Tibial nerve (tissue), 4 donors: ENCODE measurements at regions not wholly inside any gene's neighbourhood (a gene's known extent, or its start where the extent isn't known, plus 50 kb on each side); places are given as distances from the start of the nearest gene placed in this dataset.

Experiments
- DNase-seq, 2 donors: peaks; one replicate each; pipeline ENCODE4 v3.0.0-alpha.2; 2019; ENCODE audit warnings: low spot score in 2 of 2
- H3K27ac ChIP-seq, 4 donors: fragments of 200-600 bp; sonication (generic) in 3 of 4; one replicate each; pipeline ENCODE4 v1.5.1; 2017 to 2019; ENCODE audit warnings: mild to moderate bottlenecking in 1 of 4
- H3K27me3 ChIP-seq, 2 donors: fragments of 200-600 bp; sonication (generic) in 1 of 2; one replicate each; pipeline versions ENCODE4 v1.5.1 to v1.6.0; 2017 to 2019
- H3K36me3 ChIP-seq, 3 donors: fragments of 200-600 bp; sonication (generic); one replicate each; pipeline ENCODE4 v1.5.1; 2018 to 2019
- H3K4me1 ChIP-seq, 4 donors: fragments of 200-600 bp; sonication (generic) in 3 of 4; one replicate each; pipeline ENCODE4 v1.5.1; 2017 to 2019
- H3K4me3 ChIP-seq, 4 donors: fragments of 200-600 bp; sonication (generic) in 3 of 4; one replicate each; pipeline ENCODE4 v1.5.1; 2017 to 2019; ENCODE audit warnings: mild to moderate bottlenecking in 1 of 4, moderate library complexity in 1 of 4
- H3K9me3 ChIP-seq, 4 donors: fragments of 200-600 bp; sonication (generic) in 3 of 4; one replicate each; pipeline ENCODE4 v1.5.1; 2017 to 2019
- CTCF ChIP-seq, 5 experiments: fragments of 200-600 bp in 3 of 5; fragments of 450-650 bp in 2 of 5; sonication (generic) in 3 of 5; IDR thresholded peaks; one replicate each; pipeline ENCODE4 v1.5.1; 2016 to 2019; ENCODE audit warnings: antibody characterized with exemption in 5 of 5, mild to moderate bottlenecking in 3 of 5, moderate library complexity in 2 of 5
- EP300 ChIP-seq, 2 donors: sonication (generic); formaldehyde crosslinking; IDR thresholded peaks; one replicate each; pipeline ENCODE4 v1.6.1; 2017; ENCODE audit warnings: antibody characterized with exemption in 2 of 2, mild to moderate bottlenecking in 1 of 2
- POLR2A ChIP-seq, 2 donors: fragments of 450-650 bp; IDR thresholded peaks; one replicate each; pipeline ENCODE4 v1.6.1; 2017; ENCODE audit warnings: antibody characterized with exemption in 2 of 2, mild to moderate bottlenecking in 2 of 2, moderate library complexity in 2 of 2
- WGBS, 2 donors: methylation state at CpG; one replicate each; pipeline ENCODE4 v1.1.5; 2018; 5-methylcytosine and 5-hydroxymethylcytosine counted together

DNA sequence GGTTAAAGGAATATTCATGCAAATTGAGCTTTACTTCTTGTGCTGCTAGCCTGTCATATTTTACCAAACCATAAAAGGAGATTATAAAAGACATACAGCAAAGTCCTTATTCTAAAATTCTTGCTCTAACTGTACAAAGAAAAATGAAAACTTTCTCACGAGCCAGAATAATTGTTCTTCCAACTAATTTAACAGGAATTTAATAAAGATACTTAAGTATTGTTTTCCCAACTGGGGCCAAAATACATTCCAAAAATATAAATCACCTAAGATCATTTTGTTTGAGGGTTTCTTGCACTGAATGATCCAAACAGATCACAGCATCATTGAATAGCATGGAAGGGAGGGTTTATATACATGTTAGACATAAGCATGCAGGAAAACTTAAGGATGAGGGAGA is 127.1 kb upstream of the PCDH18 start:
- Histone ChIP-seq H3K9me3 (peaks cover 0 to 8% (median 0%) of the 10 kb centered on the region in 4 donors), H3K36me3 (no peaks in the 10 kb centered on the region), H3K27ac (peak overlapping the region in 1 of 4 donors; percentile 52), H3K4me1 (peaks cover 0 to 28% (median 2%) of the 10 kb centered on the region in 4 donors), H3K27me3 (no peaks in the 10 kb centered on the region), H3K4me3 (no peak overlapping the region)
- no peak for DNase-seq
- TF ChIP-seq CTCF (IDR thresholded peaks at IDR 0.05), result no peak
- no peak for TF ChIP-seq POLR2A (IDR thresholded peaks at IDR 0.05)
- TF ChIP-seq EP300 (IDR thresholded peaks at IDR 0.05), result no peak
- WGBS, 2 donors, result 12 to 30% methylated on average over 1 of the region's 1 CpG

GRCh38 chr4:137656661-137657060 is 124.4 kb upstream of the PCDH18 start:
- H3K36me3 ChIP-seq, result no peaks in the 10 kb centered on the region
- H3K4me3 ChIP-seq, result no peak overlapping the region
- 87 to 88% methylated on average over 2 of the region's 2 CpGs for WGBS, 2 donors

DNA sequence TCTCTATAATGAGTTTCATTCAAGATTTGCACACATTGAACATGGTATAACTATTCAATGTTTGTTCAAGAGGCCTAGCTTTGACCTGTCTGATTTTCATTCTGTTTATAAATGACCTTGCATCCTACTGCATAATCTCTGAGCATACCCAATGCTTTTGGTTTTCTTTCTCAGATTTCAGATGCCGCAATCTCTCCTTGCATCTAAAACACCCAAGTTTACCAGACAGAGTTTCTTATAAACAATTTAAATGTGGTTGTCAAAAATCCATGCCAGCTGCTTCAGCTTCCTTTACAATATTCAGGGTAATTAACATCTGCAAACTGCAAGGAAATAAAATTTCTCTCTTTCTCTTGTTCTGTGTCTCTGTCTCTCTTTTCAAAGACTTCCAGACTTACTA is 123.0 kb upstream of the PCDH18 start:
- no peak for TF ChIP-seq POLR2A (IDR thresholded peaks at IDR 0.05)
- TF ChIP-seq EP300 (IDR thresholded peaks at IDR 0.05), result no peak
- no peak for TF ChIP-seq CTCF (IDR thresholded peaks at IDR 0.05)
- Histone ChIP-seq H3K4me1 (peaks cover 0 to 14% (median 0%) of the 10 kb centered on the region in 4 donors), H3K27ac (no peak overlapping the region), H3K9me3 (no peaks in the 10 kb centered on the region), H3K4me3 (no peak overlapping the region), H3K36me3 (no peaks in the 10 kb centered on the region), H3K27me3 (no peaks in the 10 kb centered on the region)
- DNase-seq, result no peak
- 94% methylated on average over 1 of the region's 1 CpG for WGBS, 2 donors

More at GRCh38 chr4:137656661-137657060, 124.4 kb upstream of the PCDH18 start:
- no peak for DNase-seq
- TF ChIP-seq CTCF (IDR thresholded peaks at IDR 0.05), result no peak
- no peak for TF ChIP-seq EP300 (IDR thresholded peaks at IDR 0.05)
- no peak for TF ChIP-seq POLR2A (IDR thresholded peaks at IDR 0.05)
- Histone ChIP-seq H3K9me3 (peaks cover 0 to 2% (median 0%) of the 10 kb centered on the region in 4 donors), H3K27ac (no peak overlapping the region), H3K4me1 (peaks cover 0 to 18% (median 0%) of the 10 kb centered on the region in 4 donors), H3K27me3 (no peaks in the 10 kb centered on the region)

- DNase-seq, result no peak
- no peaks in the 10 kb centered on the region for H3K36me3 ChIP-seq
- no peaks in the 10 kb centered on the region for H3K27me3 ChIP-seq
- no peak overlapping the region for H3K4me3 ChIP-seq
- WGBS, 2 donors, result 91 to 93% methylated on average over 3 of the region's 3 CpGs
- no peaks in the 10 kb centered on the region for H3K9me3 ChIP-seq
- H3K4me1 ChIP-seq, result peaks cover 0 to 6% (median 0%) of the 10 kb centered on the region in 4 donors
- no peak overlapping the region for H3K27ac ChIP-seq
- TF ChIP-seq POLR2A (IDR thresholded peaks at IDR 0.05) (no peak), CTCF (IDR thresholded peaks at IDR 0.05) (no peak), EP300 (IDR thresholded peaks at IDR 0.05) (no peak)
Observed at GRCh38 chr4:137651128-137651527, 118.8 kb upstream of the PCDH18 start.

DNA sequence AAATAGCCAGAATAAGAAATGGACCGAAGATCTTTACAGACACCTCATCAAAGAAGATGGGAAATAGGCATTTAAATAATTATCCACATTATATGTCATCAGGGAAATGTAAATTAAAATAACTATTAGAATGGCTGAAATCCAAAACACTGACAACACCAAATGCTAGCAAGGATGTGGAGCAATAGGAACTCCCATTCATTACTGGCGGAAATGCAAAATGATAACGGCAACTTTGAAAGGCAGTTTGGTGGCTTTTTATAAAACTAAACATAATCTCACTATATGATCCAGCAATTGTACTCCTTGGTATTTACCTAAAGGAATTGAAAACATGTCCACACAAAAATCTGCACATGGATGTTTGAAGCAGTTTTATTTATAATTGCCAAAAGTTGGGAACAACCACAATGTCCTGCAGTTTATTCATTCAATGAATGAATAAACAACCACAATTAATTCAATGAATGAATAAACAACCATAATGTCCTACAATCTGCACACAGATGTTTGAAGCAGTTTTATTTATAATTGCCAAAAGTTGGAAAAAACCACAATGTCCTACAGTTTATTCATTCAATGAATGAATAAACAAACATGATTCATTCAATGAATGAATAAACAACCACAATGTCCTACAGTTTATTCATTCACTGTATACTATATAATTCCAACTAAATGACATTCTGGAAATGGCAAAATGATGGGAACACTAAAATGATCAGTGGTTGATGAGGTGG is 117.6 kb upstream of the PCDH18 start:
- Histone ChIP-seq H3K27ac (no peak overlapping the region), H3K27me3 (no peaks in the 10 kb centered on the region), H3K36me3 (no peaks in the 10 kb centered on the region), H3K9me3 (no peaks in the 10 kb centered on the region), H3K4me1 (peaks cover 0 to 6% (median 0%) of the 10 kb centered on the region in 4 donors), H3K4me3 (no peak overlapping the region)
- 89 to 93% methylated on average over 3 of the region's 3 CpGs for WGBS, 2 donors
- no peak for TF ChIP-seq CTCF (IDR thresholded peaks at IDR 0.05)
- DNase-seq, result no peak
